ENCODE measurements at regions not wholly inside any gene's neighbourhood (a gene's known extent, or its start where the extent isn't known, plus 50 kb on each side); places are given as distances from the start of the nearest gene placed in this dataset.

GRCh38 chrX:45434231-45434630, 233.6 kb upstream of the DIPK2B start:
- H4K20me1 ChIP-seq (ENCODE audit: insufficient read depth, low read length), result no peaks in the 10 kb centered on the region
- H3K27me3 ChIP-seq (ENCODE audit: control insufficient read depth, insufficient read depth, low read length), result peaks cover 3% of the 10 kb centered on the region
- 0 out of 2 replicates have a peak, but pooled peaks have one; percentile 21 for ATAC-seq (ENCODE audit: low read depth)
- no peak overlapping the region for H2BK5ac ChIP-seq (ENCODE audit: low read depth, low read length, poor library complexity, severe bottlenecking)
- H3K9me3 ChIP-seq (ENCODE audit: control insufficient read depth, insufficient read depth, low read length), result no peaks in the 10 kb centered on the region
- H2BK20ac ChIP-seq (ENCODE audit: low read depth, low read length), result no peak overlapping the region
- CTCF ChIA-PET, result no interaction called here
- peak overlapping the region; percentile 12 for H2AK9ac ChIP-seq (replicated peaks; ENCODE audit: low read depth, low read length, poor library complexity)
- H2AK5ac ChIP-seq (ENCODE audit: low read depth, low read length), result no peak overlapping the region; the same call in 1 of the 2 replicates
- no CpG with 5 or more reads among the region's 1 CpG for WGBS, 2 experiments (ENCODE audit: extremely low coverage in 2 of 2, insufficient read length in 1 of 2)
- TF ChIP-seq SMC3 (IDR thresholded peaks at IDR 0.05; ENCODE audit: low read depth, low read length) (no peak), MAZ (IDR thresholded peaks at IDR 0.05; ENCODE audit: borderline replicate concordance, low read depth, low read length) (no peak), FOS (IDR thresholded peaks at IDR 0.05; ENCODE audit: low read depth, low read length) (no peak), USF2 (IDR thresholded peaks at IDR 0.05; ENCODE audit: low read depth, low read length) (no peak), POLR2A (IDR thresholded peaks at IDR 0.05; ENCODE audit: low read depth, low read length) (no peak), CTCF (conservative IDR thresholded peaks at IDR 0.05; ENCODE audit: low read depth, low read length) (no peak), BHLHE40 (IDR thresholded peaks at IDR 0.05; ENCODE audit: low read depth, low read length) (no peak), ELK1 (IDR thresholded peaks at IDR 0.05; ENCODE audit: borderline replicate concordance, low read depth, low read length) (no peak), CEBPB (IDR thresholded peaks at IDR 0.05; ENCODE audit: low read depth, low read length) (no peak), CHD1 (IDR thresholded peaks at IDR 0.05; ENCODE audit: low read depth, low read length) (no peak), MAFK (IDR thresholded peaks at IDR 0.05; ENCODE audit: low read depth, low read length) (no peak), RAD21 (IDR thresholded peaks at IDR 0.05; ENCODE audit: low read length) (no peak)
- no peak overlapping the region for H3K4ac ChIP-seq (ENCODE audit: low read depth, low read length)
- 0 out of 2 replicates have a peak overlapping the region, but pooled peaks have one; percentile 15 for H3K23ac ChIP-seq (ENCODE audit: low read depth, low read length)
- H3K56ac ChIP-seq (ENCODE audit: extremely low read depth, insufficient read depth, low read length), result no peak overlapping the region
- no peaks in the 10 kb centered on the region for H3K36me3 ChIP-seq (ENCODE audit: control insufficient read depth, insufficient read depth, low read length)
- H4K5ac ChIP-seq (ENCODE audit: low read depth, low read length), result no peak overlapping the region
- H2BK120ac ChIP-seq (ENCODE audit: low read depth, low read length), result peak overlapping the region; percentile 38; the same call in 1 of the 2 replicates
- DNase-seq, result no peak
- no peaks in the 10 kb centered on the region for H3K79me1 ChIP-seq (ENCODE audit: low read depth in 1 of 2, low read length in 2 of 2)
- no peak overlapping the region for H4K91ac ChIP-seq (ENCODE audit: insufficient read depth, low read depth, low read length)
- peaks cover 8% of the 10 kb centered on the region; the same call in 1 of the 2 replicates for H3K9me1 ChIP-seq (ENCODE audit: insufficient read depth, low read length)
- H3K14ac ChIP-seq (replicated peaks; ENCODE audit: low read depth, low read length), result no peak overlapping the region; the same call in 1 of the 2 replicates
- BruUV-seq (replicated peaks), result no TSS peak
- intact Hi-C loops (cut with micrococcal nuclease) (no loop called here), in situ Hi-C loops (cut with MboI; ENCODE audit: low sequenced_read_pairs) (no loop called here), dilution Hi-C loops (cut with HindIII; ENCODE audit: low sequenced_read_pairs, unreplicated experiment) (no loop called here)
- no peak overlapping the region for H3K4me3 ChIP-seq (ENCODE audit: insufficient read depth, low read depth, low read length)
- no peak overlapping the region for H3K4me2 ChIP-seq (ENCODE audit: low read depth, low read length)
- H3K9ac ChIP-seq (ENCODE audit: low read depth, low read length), result no peak overlapping the region
- H2BK15ac ChIP-seq (ENCODE audit: low read depth, low read length), result peak overlapping the region; percentile 77; the same call in 1 of the 3 replicates
- no peaks in the 10 kb centered on the region; the same call in 1 of the 2 replicates for H3K4me1 ChIP-seq (ENCODE audit: control insufficient read depth, insufficient read depth, low read length)
- no peak overlapping the region for H3K18ac ChIP-seq (ENCODE audit: low read depth, low read length)
- POLR2A ChIA-PET (ENCODE audit: unreplicated experiment), result no interaction called here
- H4K8ac ChIP-seq (ENCODE audit: low read depth in 2 of 2, low read length in 2 of 2), result 0 out of 4 replicates have a peak overlapping the region, but pooled peaks of 1 of the 2 experiments have one; percentile 0
- H3K27ac ChIP-seq (ENCODE audit: insufficient read depth, low read length), result no peak overlapping the region
- H2AFZ ChIP-seq (replicated peaks; ENCODE audit: low read length, poor library complexity), result peak overlapping the region; percentile 49

All from IMR-90 (cell line).